K562 (cell line): ENCODE measurements at regions not wholly inside any gene's neighbourhood (a gene's known extent, or its start where the extent isn't known, plus 50 kb on each side); places are given as distances from the start of the nearest gene placed in this dataset.

Experiments used
- ATAC-seq: fragments of 200-7000 bp; cut with Tn5 transposase; 3 replicates; pipeline ENCODE4 v1.9.1; 2020; ENCODE audit warnings: moderate library complexity
- BruUV-seq: library from RNA; stranded (reverse); fragments of 400-500 nt; replicated peaks from 2 replicates; lab custom pipeline; 2021; lab: Mats Ljungman, UMichigan
- CTCF ChIA-PET: fragments of 300-600 bp; formaldehyde crosslinking; extraction: SDS; loops from one replicate; lab custom pipeline; 2021; ENCODE audit warnings: low intra/inter-chr PET ratio; lab: Yijun Ruan, JAX
- POLR2A ChIA-PET: fragments of 300-600, 350-650 bp; sonication (Branson Sonifier 250); formaldehyde crosslinking; extraction: SDS; loops from one replicate; lab custom pipeline; 2021; ENCODE audit warnings: antibody characterized with exemption, inconsistent platforms; lab: Yijun Ruan, JAX
- DNase-seq, 4 experiments: peaks; one replicate each; pipeline versions ENCODE4 v3.0.0 to v3.0.0-alpha.2; 2011 to 2018; ENCODE audit warnings: low spot score in 3 of 4, mixed read lengths in 3 of 4; ENCODE audit errors: extremely low read depth in 1 of 4
- FAIRE-seq: peaks from 2 replicates; lab custom pipeline; 2011; peaks lifted over from hg19 to GRCh38; lab: Jason Lieb, UNC
- H2AFZ ChIP-seq: 2 replicates; pipeline ENCODE4 v1.6.0; 2011; ENCODE audit warnings: low read depth, low read length, control low read depth, inconsistent platforms
- H3K27ac ChIP-seq: fragments of 200-600 bp; 3 replicates; pipeline ENCODE4 v1.8.0; 2011; ENCODE audit warnings: low read depth, mild to moderate bottlenecking, control low read depth, inconsistent platforms, low read length, moderate library complexity, mixed read lengths; ENCODE audit errors: extremely low read depth
- H3K27me3 ChIP-seq, 2 experiments: fragments of 300-600 bp in 1 of 2; 2 replicates in 1 of 2; 3 replicates in 1 of 2; pipeline versions ENCODE4 v1.6.0 to v1.8.0; 2011; ENCODE audit warnings: inconsistent platforms in 2 of 2, low read length in 2 of 2, mild to moderate bottlenecking in 1 of 2, mixed read lengths in 1 of 2, moderate library complexity in 1 of 2; ENCODE audit not compliant: control insufficient read depth in 2 of 2, insufficient read depth in 2 of 2
- H3K36me3 ChIP-seq: fragments of 300-600 bp; 3 replicates; pipeline ENCODE4 v1.8.0; 2011; ENCODE audit warnings: mild to moderate bottlenecking, low read length, inconsistent platforms; ENCODE audit not compliant: control insufficient read depth, insufficient read depth
- H3K4me1 ChIP-seq, 2 experiments: fragments of 200-600 bp in 1 of 2; replicated peaks in 1 of 2; 2 replicates in 1 of 2; 3 replicates in 1 of 2; pipeline versions ENCODE4 v1.5.1 to v1.8.0; 2011; ENCODE audit warnings: inconsistent platforms in 2 of 2, low read length in 2 of 2, mild to moderate bottlenecking in 1 of 2, mixed read lengths in 1 of 2, moderate library complexity in 1 of 2; ENCODE audit not compliant: control insufficient read depth in 2 of 2, insufficient read depth in 2 of 2
- H3K4me2 ChIP-seq: 2 replicates; pipeline ENCODE4 v1.6.1; 2011; ENCODE audit warnings: low read length, control low read depth, inconsistent platforms, mixed read lengths; ENCODE audit not compliant: insufficient read depth
- H3K4me3 ChIP-seq: fragments of 200-600 bp; sonication (generic), shearing (Covaris generic); 2 replicates; pipeline ENCODE4 v1.5.1; 2016; ENCODE audit warnings: control low read depth, inconsistent platforms
- H3K79me2 ChIP-seq: fragments of 200-600 bp; 3 replicates; pipeline ENCODE4 v1.8.0; 2011; ENCODE audit warnings: low read length, inconsistent platforms; ENCODE audit not compliant: control insufficient read depth, insufficient read depth
- H3K9ac ChIP-seq, 2 experiments: 2 replicates each; pipeline versions ENCODE4 v1.6.0 to v1.6.1; 2011; ENCODE audit warnings: low read depth in 2 of 2, low read length in 2 of 2, control low read depth in 1 of 2, inconsistent platforms in 1 of 2, mild to moderate bottlenecking in 1 of 2, mixed read lengths in 1 of 2; ENCODE audit not compliant: insufficient read depth in 1 of 2
- H3K9me1 ChIP-seq: one replicate; pipeline ENCODE4 v1.6.0; 2011; ENCODE audit warnings: inconsistent platforms, mild to moderate bottlenecking, low read length, moderate library complexity; ENCODE audit not compliant: control insufficient read depth, insufficient read depth
- H3K9me3 ChIP-seq: replicated peaks from 2 replicates; pipeline ENCODE4 v1.5.1; 2011; ENCODE audit warnings: low read depth, low read length, inconsistent platforms; ENCODE audit not compliant: control insufficient read depth, insufficient read depth
- H4K20me1 ChIP-seq: replicated peaks from 2 replicates; pipeline ENCODE4 v1.6.1; 2011; ENCODE audit warnings: low read length, inconsistent platforms, mixed read lengths; ENCODE audit not compliant: control insufficient read depth, insufficient read depth
- BCOR ChIP-seq: fragments of 450-650 bp; IDR thresholded peaks from 2 replicates; pipeline ENCODE4 v1.6.1; 2016
- BDP1 ChIP-seq: IDR thresholded peaks from 3 replicates; pipeline ENCODE4 v1.6.1; 2011; ENCODE audit not compliant: insufficient read length, insufficient read depth
- CBFA2T3 ChIP-seq: fragments of 450-650 bp; IDR thresholded peaks from 2 replicates; pipeline ENCODE4 v1.6.1; 2017
- CBX8 ChIP-seq: fragments of 200-600 bp; sonication (generic); IDR thresholded peaks from 2 replicates; pipeline ENCODE4 v1.6.1; 2012; ENCODE audit warnings: borderline replicate concordance, mixed run types, low read depth, mild to moderate bottlenecking, moderate library complexity, mixed read lengths, low read length, control low read depth, inconsistent platforms; ENCODE audit not compliant: poor library complexity, severe bottlenecking; ENCODE audit errors: extremely low read depth
- DIDO1 ChIP-seq: fragments of 450-650 bp; IDR thresholded peaks from 2 replicates; pipeline ENCODE4 v1.6.1; 2016; ENCODE audit warnings: low read depth, missing biosample characterization, missing genetic modification characterization
- E2F3 ChIP-seq: fragments of 250-450 bp; sonication (Bioruptor Pico); IDR thresholded peaks from 2 replicates; pipeline ENCODE4 v1.4.0; 2020; ENCODE audit warnings: mild to moderate bottlenecking
- HMG20B ChIP-seq: fragments of 250-450 bp; sonication (Bioruptor Pico); IDR thresholded peaks from 2 replicates; pipeline ENCODE4 v1.5.0; 2021; ENCODE audit warnings: mild to moderate bottlenecking
- KDM2B ChIP-seq: fragments of 250-450 bp; sonication (Bioruptor Pico); IDR thresholded peaks from 2 replicates; pipeline ENCODE4 v1.8.0; 2021; ENCODE audit warnings: mild to moderate bottlenecking, moderate library complexity
- NCOR1 ChIP-seq: fragments of 450-650 bp; IDR thresholded peaks from 2 replicates; pipeline ENCODE4 v1.6.1; 2016; ENCODE audit warnings: mild to moderate bottlenecking, moderate library complexity
- NEUROD1 ChIP-seq: fragments of 150-350 bp; IDR thresholded peaks from 2 replicates; pipeline ENCODE4 v1.6.1; 2014; ENCODE audit warnings: borderline replicate concordance, low read length, low read depth; ENCODE audit not compliant: partially characterized antibody
- TEAD1 ChIP-seq, 2 experiments: fragments of 450-650 bp in 1 of 2; sonication (generic) in 1 of 2; formaldehyde crosslinking; IDR thresholded peaks; 2 replicates each; pipeline versions ENCODE4 v1.4.0 to v1.8.0; 2020 to 2022; ENCODE audit warnings: mild to moderate bottlenecking in 2 of 2, missing genetic modification reagents in 1 of 2
- TFE3 ChIP-seq: fragments of 450-650 bp; formaldehyde crosslinking; IDR thresholded peaks from 2 replicates; pipeline ENCODE4 v1.4.0; 2020; ENCODE audit warnings: mild to moderate bottlenecking, mixed read lengths
- WGBS: fragments of 100-300 bp; shearing (Covaris generic); methylation state at CpG from one replicate; pipeline ENCODE4 v1.1.6; 2016; ENCODE audit warnings: low coverage, mixed read lengths; ENCODE audit not compliant: insufficient coverage; ENCODE audit errors: missing lambda C conversion rate; 5-methylcytosine and 5-hydroxymethylcytosine counted together
- in situ Hi-C: fragments of 300-500 bp; cut with MboI; formaldehyde crosslinking; loops from 4 replicates; pipeline ENCODE4 v1.15.0; 2018; ENCODE audit warnings: inconsistent platforms, mixed read lengths
- intact Hi-C: fragments of 100-400 bp; cut with micrococcal nuclease; formaldehyde crosslinking; loops from 2 replicates; pipeline ENCODE4 v1.14.2; 2022

DNA sequence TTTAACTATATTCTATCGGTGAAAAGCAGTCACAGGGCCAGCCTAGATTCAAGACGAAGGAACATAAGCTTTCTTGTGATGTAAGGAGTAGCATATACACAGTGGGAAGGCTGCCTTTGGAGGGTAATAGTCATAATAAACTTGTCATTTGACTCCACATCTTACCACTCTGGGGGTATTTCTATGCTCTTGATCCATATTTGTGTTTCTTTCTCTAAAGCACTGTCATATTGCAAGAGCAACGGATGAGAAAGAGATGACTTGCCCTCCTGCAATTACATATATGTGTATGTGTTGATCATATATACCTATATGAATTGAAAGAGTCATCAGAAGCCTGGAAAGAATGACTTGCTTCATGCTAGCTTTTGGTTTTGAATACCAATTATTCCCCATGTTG lies 225.4 kb upstream of the HS3ST3A1 start:
- Histone ChIP-seq H2AFZ (no peak overlapping the region), H3K4me1 (no peaks in the 10 kb centered on the region), H3K9me1 (no peaks in the 10 kb centered on the region), H3K4me3 (no peak overlapping the region), H3K79me2 (no peaks in the 10 kb centered on the region), H3K4me2 (no peak overlapping the region), H3K36me3 (no peaks in the 10 kb centered on the region), H4K20me1 (no peaks in the 10 kb centered on the region), H3K27ac (no peak overlapping the region), H3K27me3 (no peaks in the 10 kb centered on the region), H3K9ac (no peak overlapping the region), H3K9me3 (no peaks in the 10 kb centered on the region)
- CTCF ChIA-PET: no interaction called here
- TF ChIP-seq HMG20B: no peak
- no TSS peak for BruUV-seq
- no peak for DNase-seq
- in situ Hi-C loops (no loop called here), intact Hi-C loops (no loop called here)
- no peak for FAIRE-seq
- POLR2A ChIA-PET: no interaction called here
- ATAC-seq: no peak
- WGBS: 4% methylated on average over 3 of the region's 3 CpGs

DNA sequence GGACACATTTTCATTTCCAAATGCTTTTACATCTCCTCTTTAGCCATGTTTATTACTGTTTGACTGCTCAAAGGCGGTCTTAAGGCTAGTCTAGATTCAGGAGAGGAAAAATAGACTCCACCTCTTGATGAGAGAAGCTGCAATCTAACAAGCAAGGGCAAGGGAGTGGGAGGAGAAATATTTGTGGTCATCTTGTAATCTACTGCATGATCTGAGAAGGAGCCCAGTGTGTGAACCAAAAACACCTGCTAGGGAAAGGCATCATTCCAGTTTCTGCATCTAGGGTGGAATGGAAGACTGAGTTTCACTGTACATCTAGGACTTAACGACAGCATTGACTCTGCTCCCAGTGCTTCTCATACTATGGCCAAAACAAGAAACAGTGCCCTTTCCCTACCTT lies 232.2 kb upstream of the HS3ST3A1 start:
- TF ChIP-seq E2F3 (CRISPR knock-in tag) (no peak), BDP1 (no peak), NCOR1 (no peak), DIDO1 (tag) (no peak), TEAD1 (CRISPR knock-in tag; IDR thresholded peaks at IDR 0.05) (no peak), BCOR (no peak), KDM2B (CRISPR knock-in tag) (no peak), NEUROD1 (no peak), CBFA2T3 (no peak), CBX8 (no peak), TFE3 (CRISPR knock-in tag) (no peak)
- FAIRE-seq (no peak), ATAC-seq (no peak), DNase-seq (no peak)
- intact Hi-C loops (no loop called here), in situ Hi-C loops (loop anchor here (10.0 kb wide), 1 partner anchor 499 kb away; no protein-coding TSS in a partner anchor)
- Histone ChIP-seq H3K79me2 (no peaks in the 10 kb centered on the region), H3K9me3 (no peaks in the 10 kb centered on the region), H3K36me3 (no peaks in the 10 kb centered on the region), H3K27ac (no peak overlapping the region), H3K27me3 (no peaks in the 10 kb centered on the region), H3K9ac (no peak overlapping the region), H3K9me1 (no peaks in the 10 kb centered on the region), H3K4me2 (no peak overlapping the region), H2AFZ (no peak overlapping the region), H4K20me1 (no peaks in the 10 kb centered on the region), H3K4me3 (no peak overlapping the region), H3K4me1 (no peaks in the 10 kb centered on the region)
- BruUV-seq: no TSS peak
- WGBS: 0% methylated on average over 2 of the region's 2 CpGs
- ChIA-PET CTCF (no interaction called here), POLR2A (no interaction called here)
